Left ventricle myocardium inferior (tissue), 1 donor: ENCODE measurements at regions not wholly inside any gene's neighbourhood (a gene's known extent, or its start where the extent isn't known, plus 50 kb on each side); places are given as distances from the start of the nearest gene placed in this dataset.

ENCODE experiments used
- DNase-seq: peaks from one replicate; pipeline ENCODE4 v3.0.0-alpha.2; 2020
- H3K27ac ChIP-seq: fragments of 200-600 bp; replicated peaks from 2 replicates; pipeline ENCODE4 v1.8.0; 2021
- H3K27me3 ChIP-seq: fragments of 200-600 bp; 2 replicates; pipeline ENCODE4 v1.8.0; 2021; ENCODE audit warnings: low read depth
- H3K36me3 ChIP-seq: fragments of 200-600 bp; 2 replicates; pipeline ENCODE4 v1.8.0; 2021
- H3K4me1 ChIP-seq: fragments of 200-600 bp; 2 replicates; pipeline ENCODE4 v1.8.0; 2021
- H3K4me3 ChIP-seq: fragments of 200-600 bp; 2 replicates; pipeline ENCODE4 v1.8.0; 2021; ENCODE audit warnings: mild to moderate bottlenecking, moderate library complexity
- H3K9me3 ChIP-seq: fragments of 200-600 bp; replicated peaks from 2 replicates; pipeline ENCODE4 v1.8.0; 2021
- CTCF ChIP-seq: fragments of 200-600 bp; IDR thresholded peaks from 2 replicates; pipeline ENCODE4 v1.8.0; 2021; ENCODE audit warnings: antibody characterized with exemption, mild to moderate bottlenecking, borderline replicate concordance
- intact Hi-C: fragments of 100-400 bp; cut with micrococcal nuclease; formaldehyde crosslinking; loops from one replicate; pipeline ENCODE4 v1.11.0; 2022
- donor health status: DM: no; HTN: yes; CAD: no; lungs with severe emphysema.

GRCh38 chr7:54398863-54399262 lies 143.3 kb upstream of the VSTM2A start:
- no peak overlapping the region for H3K27ac ChIP-seq
- no peaks in the 10 kb centered on the region for H3K27me3 ChIP-seq
- no peaks in the 10 kb centered on the region for H3K4me1 ChIP-seq
- H3K36me3 ChIP-seq: no peaks in the 10 kb centered on the region
- intact Hi-C loops: no loop called here
- H3K9me3 ChIP-seq: peaks cover 3% of the 10 kb centered on the region
- no peak for DNase-seq
- no peak for TF ChIP-seq CTCF
- H3K4me3 ChIP-seq: no peak overlapping the region

GRCh38 chr7:54409917-54410316 lies 132.3 kb upstream of the VSTM2A start:
- no peak overlapping the region for H3K27ac ChIP-seq
- no peak for DNase-seq
- no peak for TF ChIP-seq CTCF
- H3K36me3 ChIP-seq: no peaks in the 10 kb centered on the region
- H3K4me3 ChIP-seq: no peak overlapping the region
- H3K9me3 ChIP-seq: peaks cover 92% of the 10 kb centered on the region
- no peaks in the 10 kb centered on the region for H3K4me1 ChIP-seq
- intact Hi-C loops: no loop called here
- H3K27me3 ChIP-seq: no peaks in the 10 kb centered on the region

- Histone ChIP-seq H3K9me3 (peaks cover 50% of the 10 kb centered on the region), H3K36me3 (no peaks in the 10 kb centered on the region), H3K4me3 (no peak overlapping the region), H3K27ac (no peak overlapping the region), H3K27me3 (no peaks in the 10 kb centered on the region), H3K4me1 (no peaks in the 10 kb centered on the region)
- intact Hi-C loops: no loop called here
- no peak for TF ChIP-seq CTCF
- DNase-seq: no peak
These were observed 125.5 kb upstream of the VSTM2A start for GRCh38 chr7:54416678-54417077.

- no peak for DNase-seq
These were observed 123.0 kb upstream of the VSTM2A start for GRCh38 chr7:54419209-54419608.

GRCh38 chr7:54426406-54426805 lies 115.8 kb upstream of the VSTM2A start:
- intact Hi-C loops: no loop called here

More at GRCh38 chr7:54419209-54419608, 123.0 kb upstream of the VSTM2A start:
- Histone ChIP-seq H3K27ac (no peak overlapping the region), H3K4me1 (no peaks in the 10 kb centered on the region), H3K36me3 (no peaks in the 10 kb centered on the region), H3K27me3 (no peaks in the 10 kb centered on the region), H3K4me3 (no peak overlapping the region), H3K9me3 (peaks cover 25% of the 10 kb centered on the region)
- TF ChIP-seq CTCF: no peak
- intact Hi-C loops: no loop called here

More at GRCh38 chr7:54426406-54426805, 115.8 kb upstream of the VSTM2A start:
- DNase-seq: no peak
- peaks cover 8% of the 10 kb centered on the region for H3K9me3 ChIP-seq
- no peaks in the 10 kb centered on the region for H3K27me3 ChIP-seq
- no peak overlapping the region for H3K27ac ChIP-seq
- H3K4me1 ChIP-seq: no peaks in the 10 kb centered on the region
- H3K4me3 ChIP-seq: no peak overlapping the region
- H3K36me3 ChIP-seq: no peaks in the 10 kb centered on the region
- TF ChIP-seq CTCF: no peak
